ENCODE measurements at regions not wholly inside any gene's neighbourhood (a gene's known extent, or its start where the extent isn't known, plus 50 kb on each side); places are given as distances from the start of the nearest gene placed in this dataset.

GRCh38 chr9:99406939-99407338 lies 184.9 kb downstream of the SEC61B start:
- no peaks in the 10 kb centered on the region for H3K4me1 ChIP-seq (ENCODE audit: low read depth)
- TF ChIP-seq, protein P1, sequence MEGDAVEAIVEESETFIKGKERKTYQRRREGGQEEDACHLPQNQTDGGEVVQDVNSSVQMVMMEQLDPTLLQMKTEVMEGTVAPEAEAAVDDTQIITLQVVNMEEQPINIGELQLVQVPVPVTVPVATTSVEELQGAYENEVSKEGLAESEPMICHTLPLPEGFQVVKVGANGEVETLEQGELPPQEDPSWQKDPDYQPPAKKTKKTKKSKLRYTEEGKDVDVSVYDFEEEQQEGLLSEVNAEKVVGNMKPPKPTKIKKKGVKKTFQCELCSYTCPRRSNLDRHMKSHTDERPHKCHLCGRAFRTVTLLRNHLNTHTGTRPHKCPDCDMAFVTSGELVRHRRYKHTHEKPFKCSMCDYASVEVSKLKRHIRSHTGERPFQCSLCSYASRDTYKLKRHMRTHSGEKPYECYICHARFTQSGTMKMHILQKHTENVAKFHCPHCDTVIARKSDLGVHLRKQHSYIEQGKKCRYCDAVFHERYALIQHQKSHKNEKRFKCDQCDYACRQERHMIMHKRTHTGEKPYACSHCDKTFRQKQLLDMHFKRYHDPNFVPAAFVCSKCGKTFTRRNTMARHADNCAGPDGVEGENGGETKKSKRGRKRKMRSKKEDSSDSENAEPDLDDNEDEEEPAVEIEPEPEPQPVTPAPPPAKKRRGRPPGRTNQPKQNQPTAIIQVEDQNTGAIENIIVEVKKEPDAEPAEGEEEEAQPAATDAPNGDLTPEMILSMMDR (IDR thresholded peaks at IDR 0.05), result no peak
- no peaks in the 10 kb centered on the region for H3K36me3 ChIP-seq (ENCODE audit: low read depth)
- no peaks in the 10 kb centered on the region for H3K9me3 ChIP-seq
- ATAC-seq, result no peak
- H3K4me3 ChIP-seq, result no peak overlapping the region
- intact Hi-C loops (cut with DNase I, micrococcal nuclease), result no loop called here
- no peak for DNase-seq

DNA sequence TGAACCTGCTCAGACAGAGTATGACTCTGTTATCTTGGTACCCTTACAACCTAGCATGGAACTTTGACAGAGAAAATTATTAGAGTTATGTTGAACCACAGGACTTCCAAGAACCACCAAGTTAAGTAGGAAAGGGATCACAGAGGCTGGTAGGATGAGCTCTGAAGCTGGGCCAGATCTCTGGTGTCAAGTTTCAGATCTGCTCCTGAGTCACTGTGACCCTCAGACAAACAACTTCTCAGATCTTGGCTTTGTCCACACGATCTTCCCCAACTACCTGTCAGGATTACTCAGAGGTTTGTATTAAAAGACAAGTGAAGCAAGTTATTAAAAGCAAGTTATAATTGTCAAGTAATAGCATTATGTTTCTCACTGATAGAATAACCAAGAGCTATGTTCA lies 189.0 kb downstream of the SEC61B start:
- H3K4me3 ChIP-seq, result no peak overlapping the region
- H3K36me3 ChIP-seq (ENCODE audit: low read depth), result no peaks in the 10 kb centered on the region
- intact Hi-C loops (cut with DNase I, micrococcal nuclease), result no loop called here
- no peak for ATAC-seq
- H3K9me3 ChIP-seq, result no peaks in the 10 kb centered on the region
- TF ChIP-seq, protein P1 (IDR thresholded peaks at IDR 0.05), result no peak
- no peaks in the 10 kb centered on the region for H3K4me1 ChIP-seq (ENCODE audit: low read depth)
- no peak for DNase-seq

- Histone ChIP-seq H3K9me3 (no peaks in the 10 kb centered on the region), H3K4me1 (ENCODE audit: low read depth) (no peaks in the 10 kb centered on the region), H3K4me3 (no peak overlapping the region), H3K36me3 (ENCODE audit: low read depth) (no peaks in the 10 kb centered on the region)
- DNase-seq, result no peak
- TF ChIP-seq, protein P1 (IDR thresholded peaks at IDR 0.05), result no peak
- intact Hi-C loops (cut with DNase I, micrococcal nuclease), result no loop called here
- no peak for ATAC-seq
Observed at GRCh38 chr9:99411479-99412115, 189.5 kb downstream of the SEC61B start.

GRCh38 chr9:99412606-99413005 lies 190.5 kb downstream of the SEC61B start:
- intact Hi-C loops (cut with DNase I, micrococcal nuclease), result no loop called here
- no peak for ATAC-seq
- no peak for DNase-seq
- Histone ChIP-seq H3K4me3 (no peak overlapping the region), H3K9me3 (no peaks in the 10 kb centered on the region), H3K4me1 (ENCODE audit: low read depth) (no peaks in the 10 kb centered on the region), H3K36me3 (ENCODE audit: low read depth) (no peaks in the 10 kb centered on the region)
- TF ChIP-seq, protein P1 (IDR thresholded peaks at IDR 0.05), result no peak

DNA sequence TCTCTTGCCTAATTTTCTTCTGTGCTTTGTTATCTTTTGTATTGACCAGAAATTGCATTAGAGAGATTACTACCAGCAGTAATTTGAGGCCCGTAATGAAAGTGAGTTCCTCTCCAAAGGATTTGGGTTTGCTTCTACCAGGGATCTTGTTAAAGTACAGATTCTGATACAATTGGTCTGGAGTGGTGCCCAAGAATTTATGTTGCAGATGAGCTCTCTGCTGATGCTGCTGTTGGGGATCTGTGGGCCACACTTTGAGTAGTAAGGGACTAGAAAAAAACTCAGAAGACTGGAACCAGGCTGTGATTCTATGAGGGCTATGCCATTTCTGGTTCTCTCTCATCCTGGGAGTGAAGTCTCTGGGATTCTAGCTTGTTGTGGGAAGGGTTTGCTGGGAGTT lies 192.2 kb downstream of the SEC61B start:
- DNase-seq (no peak), ATAC-seq (no peak)
- Histone ChIP-seq H3K9me3 (no peaks in the 10 kb centered on the region), H3K4me1 (ENCODE audit: low read depth) (no peaks in the 10 kb centered on the region), H3K4me3 (no peak overlapping the region), H3K36me3 (ENCODE audit: low read depth) (no peaks in the 10 kb centered on the region)
- intact Hi-C loops (cut with DNase I, micrococcal nuclease), result no loop called here
- TF ChIP-seq, protein P1 (IDR thresholded peaks at IDR 0.05), result no peak

DNA sequence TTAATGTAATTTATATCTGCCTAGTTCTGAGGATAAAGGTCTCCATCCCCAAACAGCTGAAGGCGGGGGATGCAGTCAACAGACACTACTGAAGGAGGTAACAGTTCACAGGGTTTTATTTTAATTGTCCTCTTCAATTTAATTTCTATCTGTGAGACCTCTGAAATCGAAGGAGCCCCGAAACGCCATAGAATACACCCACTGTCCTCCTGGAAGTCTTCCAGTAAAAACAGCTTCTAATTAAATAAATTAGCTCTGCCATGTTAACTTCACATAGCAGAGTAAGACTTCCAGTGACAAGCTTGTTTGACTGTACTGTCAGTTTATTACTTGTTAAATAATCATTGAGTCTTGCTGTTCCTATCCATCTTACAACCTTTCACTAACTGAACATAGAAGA lies 193.5 kb downstream of the SEC61B start:
- DNase-seq, result no peak
- Histone ChIP-seq H3K4me3 (no peak overlapping the region), H3K36me3 (ENCODE audit: low read depth) (no peaks in the 10 kb centered on the region), H3K4me1 (ENCODE audit: low read depth) (no peaks in the 10 kb centered on the region), H3K9me3 (no peaks in the 10 kb centered on the region)
- intact Hi-C loops (cut with DNase I, micrococcal nuclease), result no loop called here
- no peak for ATAC-seq
- TF ChIP-seq, protein P1 (IDR thresholded peaks at IDR 0.05), result no peak
